ENCODE measurements at regions not wholly inside any gene's neighbourhood (a gene's known extent, or its start where the extent isn't known, plus 50 kb on each side); places are given as distances from the start of the nearest gene placed in this dataset.

- Histone ChIP-seq H3K9me3 (no peaks in the 10 kb centered on the region), H3K4me3 (no peak overlapping the region), H3K4me1 (peaks cover 0 to 16% (median 0%) of the 10 kb centered on the region in 12 donors), H3K27me3 (no peaks in the 10 kb centered on the region), H3K36me3 (no peaks in the 10 kb centered on the region), H3K27ac (no peak overlapping the region)
- no peak for DNase-seq
- ATAC-seq = no peak
- 52 to 65% (median 56%) methylated on average over 2 of the region's 2 CpGs for WGBS, 4 donors
- intact Hi-C loops (cut with DNase I) = no loop called here
- TF ChIP-seq CTCF (IDR thresholded peaks at IDR 0.05) (no peak), POLR2A (IDR thresholded peaks at IDR 0.05) (no peak)
Observed at GRCh38 chr13:21825801-21826200, 154.9 kb downstream of the FGF9 start.

GRCh38 chr13:21826214-21827015, 155.5 kb downstream of the FGF9 start:
- Histone ChIP-seq H3K9me3 (no peaks in the 10 kb centered on the region), H3K4me3 (no peak overlapping the region), H3K27me3 (no peaks in the 10 kb centered on the region), H3K4me1 (peaks cover 0 to 16% (median 0%) of the 10 kb centered on the region in 12 donors), H3K27ac (no peak overlapping the region), H3K36me3 (no peaks in the 10 kb centered on the region)
- TF ChIP-seq POLR2A (IDR thresholded peaks at IDR 0.05) (no peak), CTCF (IDR thresholded peaks at IDR 0.05) (no peak)
- intact Hi-C loops (cut with DNase I) = no loop called here
- no peak for ATAC-seq
- WGBS, 4 donors = 32 to 45% (median 40%) methylated on average over 3 of the region's 3 CpGs
- no peak for DNase-seq

DNA sequence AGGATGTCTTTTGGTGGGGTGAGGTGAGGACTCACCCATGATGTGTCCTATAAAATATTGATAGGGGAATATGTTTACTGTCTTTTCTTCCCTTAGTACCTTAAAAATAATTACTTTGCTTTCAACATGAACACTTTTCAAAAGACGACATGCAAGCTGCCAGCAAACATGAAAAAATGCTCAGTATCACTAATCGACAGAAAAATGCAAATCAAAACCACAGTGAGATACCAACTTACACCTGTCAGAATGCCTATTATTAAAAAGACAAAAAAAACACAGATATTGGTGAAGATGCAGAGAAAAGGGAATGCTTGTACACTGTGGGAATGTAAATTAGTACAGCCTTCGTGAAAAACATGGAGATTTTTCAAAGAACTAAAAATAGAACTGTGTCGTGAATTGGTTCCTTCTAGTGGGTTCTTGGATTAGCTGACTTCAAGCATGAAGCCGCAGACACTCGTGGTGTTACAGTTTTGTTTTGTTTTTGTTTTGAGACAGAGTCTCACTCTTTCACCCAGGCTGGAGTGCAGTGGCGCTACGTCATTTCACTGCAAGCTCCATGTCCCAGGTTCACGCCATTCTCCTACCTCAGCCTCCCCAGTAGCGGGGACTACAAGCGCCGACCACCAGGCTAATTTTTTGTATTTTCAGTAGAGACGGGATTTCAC, 160.9 kb downstream of the FGF9 start:
- 88 to 90% (median 89%) methylated on average over 13 of the region's 13 CpGs for WGBS, 4 donors
- TF ChIP-seq CTCF (IDR thresholded peaks at IDR 0.05) = no peak
- no peak for TF ChIP-seq POLR2A (IDR thresholded peaks at IDR 0.05)
- intact Hi-C loops (cut with DNase I) = no loop called here
- no peak overlapping the region for H3K4me3 ChIP-seq
- peaks cover 0 to 2% (median 0%) of the 10 kb centered on the region in 12 donors for H3K4me1 ChIP-seq
- ATAC-seq (no peak), DNase-seq (no peak)
- no peaks in the 10 kb centered on the region for H3K9me3 ChIP-seq
- no peaks in the 10 kb centered on the region for H3K36me3 ChIP-seq
- H3K27ac ChIP-seq = no peak overlapping the region
- H3K27me3 ChIP-seq = no peaks in the 10 kb centered on the region

- Histone ChIP-seq H3K4me1 (no peaks in the 10 kb centered on the region), H3K27ac (no peak overlapping the region), H3K27me3 (no peaks in the 10 kb centered on the region), H3K4me3 (no peak overlapping the region), H3K9me3 (no peaks in the 10 kb centered on the region), H3K36me3 (no peaks in the 10 kb centered on the region)
- no peak for ATAC-seq
- intact Hi-C loops (cut with DNase I) = no loop called here
- 72 to 79% (median 72%) methylated on average over 9 of the region's 9 CpGs for WGBS, 4 donors
- TF ChIP-seq CTCF (IDR thresholded peaks at IDR 0.05) (no peak), POLR2A (IDR thresholded peaks at IDR 0.05) (no peak)
- no peak for DNase-seq
Observed at GRCh38 chr13:21833921-21834320, 163.0 kb downstream of the FGF9 start.
